HG02884 (cell line): ENCODE measurements at regions not wholly inside any gene's neighbourhood (a gene's known extent, or its start where the extent isn't known, plus 50 kb on each side); places are given as distances from the start of the nearest gene placed in this dataset.
A peak's percentile ranks its signal among the peaks of the same experiment; 100 is the strongest.

Source experiments
- ATAC-seq: cut with Tn5 transposase; IDR thresholded peaks from one replicate; pipeline ENCODE4 v1.9.1; 2021; ENCODE audit warnings: mild to moderate bottlenecking, moderate library complexity; ENCODE audit not compliant: unreplicated experiment

DNA sequence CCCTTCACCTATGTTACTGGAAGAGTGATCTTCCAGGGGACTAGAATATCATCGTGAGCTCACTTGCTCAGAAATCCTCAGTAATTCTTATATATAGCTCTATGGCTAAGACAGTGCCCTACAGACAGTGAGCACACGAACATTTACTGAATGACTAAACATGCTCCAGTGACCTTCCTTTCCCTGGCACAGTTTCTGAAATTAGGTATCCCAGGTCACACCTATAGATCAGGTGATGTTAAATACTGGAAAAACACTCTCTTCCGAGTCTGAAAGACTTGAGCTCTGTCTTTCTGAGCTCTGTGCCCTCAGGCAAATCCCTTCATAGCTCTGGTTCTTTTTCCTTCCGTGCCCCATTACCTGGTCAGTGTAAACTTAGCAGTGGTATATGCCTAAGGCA is 239.4 kb upstream of the LRIG1 start:
- ATAC-seq: no peak

- no peak for ATAC-seq
These were observed 243.7 kb upstream of the LRIG1 start for GRCh38 chr3:66744521-66744920.

- no peak for ATAC-seq
These were observed 244.2 kb upstream of the LRIG1 start for GRCh38 chr3:66744986-66745385.

- no peak for ATAC-seq
These were observed 246.4 kb upstream of the LRIG1 start for GRCh38 chr3:66747261-66747660.

DNA sequence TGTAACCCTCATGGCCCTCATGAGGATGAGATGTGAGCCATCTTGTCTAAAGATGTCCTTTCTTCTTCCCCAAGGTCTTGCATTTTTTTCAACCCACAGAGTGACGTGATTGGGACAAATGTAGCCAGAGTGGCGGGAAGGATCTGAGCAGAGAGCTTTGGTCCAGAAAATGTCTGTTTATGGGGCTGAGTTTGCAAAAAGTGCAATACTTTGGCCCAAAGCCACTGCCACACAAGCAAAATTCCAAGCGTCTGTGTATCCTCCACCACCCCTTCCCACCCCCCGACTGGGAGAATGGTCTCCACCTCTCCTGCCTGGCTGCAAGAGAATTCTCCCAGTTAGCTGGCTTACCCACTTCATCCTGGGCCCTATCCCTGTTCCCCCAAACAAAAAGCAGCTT is 246.9 kb upstream of the LRIG1 start:
- ATAC-seq: no peak

DNA sequence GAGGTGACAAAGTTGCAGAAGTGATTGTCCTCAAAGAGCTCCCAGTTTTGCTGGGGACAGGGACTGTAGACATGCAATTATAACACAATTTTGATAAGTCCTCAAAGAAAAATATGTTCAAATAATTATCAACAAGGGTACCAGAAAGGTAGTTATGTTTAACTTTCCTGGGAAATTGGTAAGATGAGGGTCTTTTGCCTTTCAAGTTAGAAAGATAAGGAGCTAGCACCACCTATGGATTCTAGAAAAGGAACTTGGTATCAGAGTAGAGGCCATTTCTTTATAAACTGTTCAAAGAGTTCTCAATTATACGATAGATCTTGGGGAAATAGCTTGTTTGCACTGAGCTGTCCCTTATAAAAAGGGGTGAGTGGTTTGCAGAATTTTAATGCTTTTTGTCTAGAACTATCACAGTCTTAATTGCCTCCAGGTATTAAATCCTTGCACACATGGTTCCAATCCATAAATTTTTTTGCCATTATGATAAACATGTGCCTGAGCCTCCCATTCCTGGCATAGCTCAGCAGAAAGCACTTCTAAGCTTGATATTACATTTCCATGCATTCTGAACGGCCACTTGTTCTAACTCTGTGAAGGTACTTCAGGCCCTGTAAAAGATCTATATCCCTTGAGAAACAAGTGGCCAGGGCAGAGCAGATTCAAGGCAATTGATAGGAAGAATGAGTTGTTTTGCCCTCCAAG is 247.5 kb upstream of the LRIG1 start:
- no peak for ATAC-seq

DNA sequence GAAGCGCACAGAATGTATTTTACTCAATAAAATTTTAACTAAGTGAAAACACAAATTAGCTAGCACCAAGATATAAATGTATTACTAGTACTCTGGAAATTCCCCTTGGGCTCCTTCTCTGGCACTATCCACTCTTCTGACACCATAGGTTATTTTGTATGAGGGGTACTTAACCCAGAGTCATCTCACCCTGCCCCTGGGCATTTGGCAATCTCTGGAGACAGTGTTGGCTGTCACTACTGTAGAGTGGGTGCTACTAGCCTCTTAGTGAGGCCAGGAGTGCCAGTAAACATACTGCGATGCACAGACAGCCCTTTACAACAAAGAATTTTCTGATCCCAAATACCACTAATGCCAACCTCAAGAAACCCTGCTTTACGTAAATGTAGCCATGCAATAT is 246.3 kb upstream of the KBTBD8 start:
- no peak for ATAC-seq

DNA sequence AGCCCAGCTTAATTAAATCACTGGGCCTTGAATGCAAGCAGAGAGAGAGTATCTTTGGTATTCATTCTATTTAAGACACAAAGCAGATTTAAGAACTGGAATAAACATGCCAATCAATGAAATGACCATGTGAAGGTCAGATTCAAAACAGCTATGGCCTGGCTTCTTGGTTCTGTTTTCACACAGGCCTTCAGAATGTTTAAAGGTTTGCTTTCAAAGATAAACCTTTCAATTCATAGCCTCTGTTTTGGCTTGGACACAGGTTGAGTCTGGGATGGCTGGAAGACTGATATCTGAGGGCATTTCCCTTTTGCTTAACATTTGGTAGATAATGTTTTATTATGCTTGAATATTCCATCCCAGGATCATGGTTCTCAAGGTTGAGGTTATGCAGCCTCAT is 244.4 kb upstream of the KBTBD8 start:
- ATAC-seq: no peak

GRCh38 chr3:66754613-66755012 is 243.5 kb upstream of the KBTBD8 start:
- no peak for ATAC-seq

DNA sequence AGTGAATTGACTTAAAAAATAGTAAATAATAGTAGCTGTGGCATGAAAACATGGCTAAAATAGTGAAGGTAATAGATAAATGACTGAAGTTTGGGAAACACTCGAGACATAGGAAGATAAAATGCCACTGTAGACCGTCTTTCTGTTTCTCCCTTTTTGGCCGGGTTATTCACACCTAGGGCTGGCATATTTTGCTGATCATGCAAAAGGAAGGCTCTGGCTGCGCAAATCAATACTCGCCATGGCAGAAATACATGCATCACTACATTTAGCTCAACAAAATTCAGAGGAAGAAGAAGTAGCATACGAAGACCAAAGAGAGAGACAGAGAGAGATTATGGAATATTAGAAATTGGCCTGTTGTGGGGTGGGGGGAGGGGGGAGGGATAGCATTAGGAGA is 242.2 kb upstream of the KBTBD8 start:
- no peak for ATAC-seq

DNA sequence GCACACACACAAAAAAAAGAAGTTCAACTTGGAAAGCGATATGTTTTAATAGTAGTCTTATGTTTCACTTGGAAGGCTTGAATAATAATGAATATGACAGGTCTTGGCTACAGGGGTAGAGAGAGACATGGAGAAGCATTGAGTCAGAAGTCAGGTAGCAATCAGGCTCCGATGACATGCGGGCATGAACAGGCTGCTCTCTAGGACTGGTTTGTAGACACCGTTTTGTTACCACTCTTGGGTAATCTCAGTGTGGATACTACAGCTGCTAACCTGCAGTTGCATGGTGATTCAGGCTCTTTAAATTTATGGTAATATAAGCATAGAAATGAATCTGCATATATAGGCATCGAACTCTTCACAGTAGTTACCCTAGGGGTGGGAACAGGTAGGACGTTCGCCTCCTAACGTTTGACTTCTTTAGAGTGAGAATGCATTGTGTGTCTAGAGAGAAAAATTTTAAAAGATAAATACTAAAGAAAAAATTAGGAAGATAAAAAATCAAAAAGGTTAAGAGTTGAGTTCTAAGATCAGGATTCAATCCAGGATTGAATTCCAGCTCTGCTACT is 241.6 kb upstream of the KBTBD8 start:
- no peak for ATAC-seq

GRCh38 chr3:66761093-66761780 is 236.9 kb upstream of the KBTBD8 start:
- ATAC-seq: no peak

- no peak for ATAC-seq
These were observed 235.0 kb upstream of the KBTBD8 start for GRCh38 chr3:66762916-66763693.

DNA sequence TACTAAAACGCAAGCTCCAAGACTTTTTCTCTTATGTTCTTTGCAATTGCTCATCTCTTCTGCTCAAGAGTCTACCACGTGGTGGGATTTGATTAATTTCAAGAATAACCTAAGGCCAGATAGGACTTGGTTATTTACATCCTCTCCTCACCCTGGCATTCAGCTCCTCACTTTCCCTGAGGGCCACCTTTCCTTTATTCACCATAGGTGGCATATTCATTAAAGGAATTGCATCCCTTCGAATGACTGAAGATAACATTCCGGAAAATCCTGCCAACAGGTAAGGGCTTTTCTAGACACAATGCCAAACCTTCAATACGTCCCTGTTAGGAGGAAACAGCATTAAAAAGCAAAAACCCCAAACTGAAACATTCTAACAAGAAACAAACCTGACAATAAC is 220.0 kb upstream of the KBTBD8 start:
- ATAC-seq: no peak

DNA sequence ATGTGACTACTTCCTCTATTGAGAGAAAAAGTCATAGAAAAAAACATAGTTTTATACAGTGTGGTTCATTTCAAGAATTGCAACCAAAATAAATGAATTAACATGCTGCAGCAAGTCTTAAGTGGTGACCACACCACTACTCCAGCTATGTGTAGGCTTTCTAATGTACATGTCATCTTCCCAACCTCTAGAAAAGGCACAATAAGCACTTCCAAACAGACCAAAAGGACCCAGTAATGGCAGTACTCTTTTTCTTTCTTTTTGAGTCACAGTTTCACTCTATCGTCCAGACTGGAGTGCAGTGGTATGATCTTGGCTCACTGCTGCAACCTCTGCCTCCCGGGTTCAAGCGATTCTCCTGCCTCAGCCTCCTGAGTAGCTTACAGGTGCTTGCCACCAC is 219.3 kb upstream of the KBTBD8 start:
- peak; percentile 52 for ATAC-seq

- ATAC-seq: no peak
These were observed 212.8 kb upstream of the KBTBD8 start for GRCh38 chr3:66785191-66785909.

DNA sequence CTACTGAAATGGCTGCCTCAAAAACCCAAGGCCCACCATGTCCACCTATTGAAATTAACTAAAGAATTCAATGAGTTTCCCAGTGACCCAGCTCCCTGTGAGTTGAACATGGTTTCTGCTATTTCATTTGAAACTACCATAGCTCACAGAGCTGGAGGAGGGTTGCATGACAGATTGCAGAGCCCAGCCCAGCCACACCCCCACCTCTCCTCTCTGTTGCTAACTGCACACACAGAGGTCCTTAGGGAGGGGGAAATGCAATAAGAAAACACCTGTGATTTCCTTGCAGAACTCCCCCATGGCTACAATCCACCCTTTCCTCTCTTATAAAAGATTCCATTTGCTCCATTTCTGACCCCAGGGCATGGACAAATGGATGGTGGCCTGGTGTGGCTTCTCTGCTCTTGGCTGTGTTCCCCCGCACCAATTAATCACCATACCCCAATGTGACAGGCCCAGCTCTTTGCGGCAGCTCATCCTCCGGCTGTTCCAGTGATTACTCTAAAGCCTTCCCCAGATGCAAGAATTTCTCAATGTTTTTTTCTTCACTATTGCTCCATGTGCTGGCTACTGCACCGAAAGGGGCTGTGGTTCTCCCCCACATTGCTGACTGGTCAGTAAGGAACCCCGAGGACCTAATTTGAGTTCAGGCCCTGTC is 208.4 kb upstream of the KBTBD8 start:
- ATAC-seq: no peak

GRCh38 chr3:66792086-66792485 is 206.0 kb upstream of the KBTBD8 start:
- no peak for ATAC-seq

DNA sequence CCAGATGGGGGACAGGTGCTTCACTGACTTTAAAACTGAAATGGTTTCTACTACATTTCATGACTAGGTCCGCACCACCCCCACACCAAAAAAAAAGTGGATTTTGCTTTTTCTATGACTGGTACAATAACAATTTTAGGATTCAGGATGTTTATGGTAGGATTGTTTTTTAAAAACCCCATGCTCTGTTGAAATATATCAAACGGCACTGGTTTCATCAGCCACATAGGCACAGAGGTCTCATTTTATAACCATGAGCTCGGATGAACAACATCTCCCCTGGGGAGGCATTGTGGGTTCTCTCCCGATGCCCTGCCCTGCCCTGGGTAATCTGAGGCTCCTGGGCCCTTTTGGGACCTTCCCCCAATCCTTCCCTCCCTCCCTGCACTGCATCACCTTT is 202.7 kb upstream of the KBTBD8 start:
- no peak for ATAC-seq

DNA sequence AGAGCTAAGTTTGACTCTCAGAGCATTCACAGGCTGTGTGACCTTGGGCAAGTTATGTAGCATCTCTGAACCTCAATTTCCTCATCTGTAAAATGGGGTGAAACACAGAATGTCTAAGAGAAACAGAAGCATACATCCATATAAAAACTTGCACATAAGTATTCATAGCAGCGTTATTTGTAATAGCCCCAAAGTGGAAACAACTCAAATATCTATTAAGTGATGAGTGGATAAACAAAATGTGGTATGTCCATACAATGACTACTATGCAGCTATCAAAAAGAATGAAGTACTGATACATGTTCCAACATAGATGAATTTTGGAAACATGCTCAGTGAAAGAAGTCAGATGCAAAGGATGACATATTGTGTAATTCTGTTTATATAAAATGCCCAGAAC is 201.8 kb upstream of the KBTBD8 start:
- no peak for ATAC-seq
